NCI-H2227 (cell line): ENCODE measurements at regions not wholly inside any gene's neighbourhood (a gene's known extent, or its start where the extent isn't known, plus 50 kb on each side); places are given as distances from the start of the nearest gene placed in this dataset.
A peak's percentile ranks its signal among the peaks of the same experiment; 100 is the strongest.

Experiments
- DNase-seq: peaks from one replicate; lab custom pipeline; 2025; ENCODE audit not compliant: unreplicated experiment; lab: John Stamatoyannopoulos, UW

DNA sequence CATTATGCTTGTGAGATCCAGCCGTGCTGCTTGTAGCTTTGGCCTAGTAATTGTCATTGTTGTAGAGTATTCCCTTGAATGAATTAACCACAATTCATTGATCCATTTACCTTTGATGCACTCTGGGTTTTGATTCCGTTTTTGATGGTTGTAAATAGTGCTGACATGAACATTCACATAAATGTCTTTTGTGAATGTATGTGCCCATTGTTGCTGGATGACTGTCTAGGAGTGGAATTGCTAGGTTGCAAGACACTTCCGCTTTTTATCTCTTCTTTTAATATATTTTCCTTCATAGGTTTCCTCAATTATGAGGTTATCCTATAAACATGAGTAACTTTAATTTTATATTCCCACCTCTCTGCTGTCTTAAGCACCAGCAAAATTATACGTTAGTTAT, 104.8 kb upstream of the CCDC68 start:
- no peak for DNase-seq

- peak; percentile 6 for DNase-seq
Measured at GRCh38 chr18:55054021-55054990, 95.0 kb upstream of the CCDC68 start.

DNA sequence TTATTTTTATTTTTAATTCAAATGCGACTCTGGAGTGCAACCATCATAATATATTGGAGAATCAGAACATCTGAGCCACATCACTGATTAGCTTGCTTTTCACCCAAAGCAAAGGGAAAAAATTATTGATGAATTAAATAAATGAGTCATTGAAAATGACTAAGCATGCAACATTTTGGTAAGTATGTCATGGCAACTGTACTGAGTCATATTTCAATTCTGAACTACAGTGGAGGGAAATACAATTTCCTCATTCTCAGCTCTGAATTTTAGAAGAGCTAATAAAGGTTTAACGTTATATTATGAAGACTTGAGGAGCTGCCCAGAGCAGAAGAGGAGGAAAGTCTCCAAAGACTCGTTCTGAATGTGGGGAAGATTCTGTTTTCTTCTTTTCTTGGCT, 89.6 kb upstream of the CCDC68 start:
- DNase-seq = no peak

DNA sequence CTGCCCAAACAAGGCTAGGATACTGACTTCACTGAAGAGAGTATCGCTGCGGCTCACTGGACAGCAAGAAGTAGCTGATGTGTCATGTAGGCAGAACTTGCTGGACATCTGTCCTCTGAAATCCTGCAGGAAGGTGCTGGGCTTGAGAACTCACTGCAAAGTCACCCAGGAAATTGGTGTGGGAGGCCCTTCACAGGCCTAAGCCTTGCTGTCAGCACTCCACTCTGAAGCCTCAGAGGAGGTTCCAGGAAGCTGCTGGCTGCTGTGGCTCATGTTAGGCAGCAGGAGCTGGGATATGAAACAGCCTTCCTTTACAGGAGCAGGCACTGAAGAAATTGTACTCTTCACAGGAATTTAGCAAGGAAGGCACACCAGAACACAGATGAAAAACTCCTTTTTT, 88.3 kb upstream of the CCDC68 start:
- DNase-seq = no peak

GRCh38 chr18:55041366-55041765, 82.1 kb upstream of the CCDC68 start:
- no peak for DNase-seq

- no peak for DNase-seq
Measured at GRCh38 chr18:55038162-55038561, 78.9 kb upstream of the CCDC68 start.

- no peak for DNase-seq
Measured at GRCh38 chr18:55034742-55035141, 75.5 kb upstream of the CCDC68 start.

- DNase-seq = no peak
Measured at GRCh38 chr18:55031979-55032378, 72.7 kb upstream of the CCDC68 start.

DNA sequence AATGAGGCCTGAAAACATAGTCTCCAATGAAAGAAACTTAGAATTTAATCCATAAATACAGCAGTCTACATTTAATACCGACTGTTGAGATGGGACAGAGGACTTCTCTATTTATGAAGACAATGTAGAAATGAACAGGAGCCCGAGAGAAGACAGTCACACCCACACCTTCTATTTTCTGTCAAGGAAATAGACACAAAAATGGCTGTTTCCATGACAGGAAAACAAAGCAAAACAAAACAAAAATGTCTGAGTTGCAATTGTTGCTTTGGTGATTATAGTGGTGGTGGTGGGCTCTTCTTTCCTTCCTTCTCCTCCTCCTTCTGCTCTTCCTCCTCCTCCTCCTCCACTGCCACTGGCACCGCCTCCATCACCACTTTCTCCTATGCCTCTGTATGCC, 72.3 kb upstream of the CCDC68 start:
- DNase-seq = no peak

- DNase-seq = no peak
Measured at GRCh38 chr18:55031164-55031563, 71.9 kb upstream of the CCDC68 start.

- DNase-seq = no peak
Measured at GRCh38 chr18:55024564-55024963, 65.3 kb upstream of the CCDC68 start.

GRCh38 chr18:55018602-55019001, 59.3 kb upstream of the CCDC68 start:
- DNase-seq = no peak

GRCh38 chr18:55014095-55014494, 54.8 kb upstream of the CCDC68 start:
- no peak for DNase-seq

- DNase-seq = no peak
Measured at GRCh38 chr18:55013685-55014084, 54.4 kb upstream of the CCDC68 start.

DNA sequence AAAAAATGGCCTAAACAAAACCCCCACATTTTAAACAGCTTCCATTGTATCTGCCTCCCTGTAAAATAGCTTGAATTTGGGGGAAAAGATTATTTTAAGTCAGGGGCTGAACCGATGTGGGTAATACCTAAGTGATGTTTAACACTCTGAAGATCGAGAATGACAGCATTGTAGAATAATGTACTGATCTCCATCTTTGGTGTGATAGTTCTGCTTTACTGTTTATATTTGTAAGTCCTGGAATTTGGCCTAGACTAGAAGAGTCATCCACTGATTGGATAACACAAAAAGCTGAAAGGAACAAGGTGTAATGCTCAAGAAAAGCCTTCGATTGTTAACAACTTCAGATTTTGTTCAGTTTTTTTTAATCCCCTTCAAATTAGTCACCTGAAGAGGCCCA, 53.8 kb upstream of the CCDC68 start:
- DNase-seq = no peak

- DNase-seq = no peak
Measured at GRCh38 chr18:55012008-55012407, 52.7 kb upstream of the CCDC68 start.
